ENCODE measurements at regions not wholly inside any gene's neighbourhood (a gene's known extent, or its start where the extent isn't known, plus 50 kb on each side); places are given as distances from the start of the nearest gene placed in this dataset.
"Not testable (repeated sequence)": the region's sequence is repeated elsewhere in the genome, so short reads cannot be mapped to it uniquely, and the experiment has no call there.

GRCh38 chr2:16351137-16351536 lies 314.5 kb downstream of the CYRIA start:
- Histone ChIP-seq H3K9ac (no peak overlapping the region), H3K9me3 (ENCODE audit: control insufficient read depth, low read length) (no peaks in the 10 kb centered on the region), H3K27ac (no peak overlapping the region), H2AFZ (no peak overlapping the region), H3K27me3 (ENCODE audit: control insufficient read depth, insufficient read depth, low read length) (no peaks in the 10 kb centered on the region), H3K4me1 (no peaks in the 10 kb centered on the region), H3K4me3 (ENCODE audit: low read depth, low read length) (no peak overlapping the region), H3K4me2 (ENCODE audit: low read length) (no peak overlapping the region), H3K79me2 (no peaks in the 10 kb centered on the region), H3K36me3 (ENCODE audit: control insufficient read depth, insufficient read depth, low read length) (no peaks in the 10 kb centered on the region)
- TF ChIP-seq, protein P1, sequence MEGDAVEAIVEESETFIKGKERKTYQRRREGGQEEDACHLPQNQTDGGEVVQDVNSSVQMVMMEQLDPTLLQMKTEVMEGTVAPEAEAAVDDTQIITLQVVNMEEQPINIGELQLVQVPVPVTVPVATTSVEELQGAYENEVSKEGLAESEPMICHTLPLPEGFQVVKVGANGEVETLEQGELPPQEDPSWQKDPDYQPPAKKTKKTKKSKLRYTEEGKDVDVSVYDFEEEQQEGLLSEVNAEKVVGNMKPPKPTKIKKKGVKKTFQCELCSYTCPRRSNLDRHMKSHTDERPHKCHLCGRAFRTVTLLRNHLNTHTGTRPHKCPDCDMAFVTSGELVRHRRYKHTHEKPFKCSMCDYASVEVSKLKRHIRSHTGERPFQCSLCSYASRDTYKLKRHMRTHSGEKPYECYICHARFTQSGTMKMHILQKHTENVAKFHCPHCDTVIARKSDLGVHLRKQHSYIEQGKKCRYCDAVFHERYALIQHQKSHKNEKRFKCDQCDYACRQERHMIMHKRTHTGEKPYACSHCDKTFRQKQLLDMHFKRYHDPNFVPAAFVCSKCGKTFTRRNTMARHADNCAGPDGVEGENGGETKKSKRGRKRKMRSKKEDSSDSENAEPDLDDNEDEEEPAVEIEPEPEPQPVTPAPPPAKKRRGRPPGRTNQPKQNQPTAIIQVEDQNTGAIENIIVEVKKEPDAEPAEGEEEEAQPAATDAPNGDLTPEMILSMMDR (IDR thresholded peaks at IDR 0.05) = no peak

GRCh38 chr2:16350211-16350610 lies 315.4 kb downstream of the CYRIA start:
- Histone ChIP-seq H3K9me3 (ENCODE audit: control insufficient read depth, low read length) (no peaks in the 10 kb centered on the region), H3K36me3 (ENCODE audit: control insufficient read depth, insufficient read depth, low read length) (no peaks in the 10 kb centered on the region), H2AFZ (no peak overlapping the region), H3K27me3 (ENCODE audit: control insufficient read depth, insufficient read depth, low read length) (no peaks in the 10 kb centered on the region), H3K79me2 (no peaks in the 10 kb centered on the region), H3K4me3 (ENCODE audit: low read depth, low read length) (no peak overlapping the region), H3K4me1 (no peaks in the 10 kb centered on the region), H3K4me2 (ENCODE audit: low read length) (no peak overlapping the region), H3K9ac (no peak overlapping the region), H3K27ac (no peak overlapping the region)
- TF ChIP-seq, protein P1 (IDR thresholded peaks at IDR 0.05) = no peak

DNA sequence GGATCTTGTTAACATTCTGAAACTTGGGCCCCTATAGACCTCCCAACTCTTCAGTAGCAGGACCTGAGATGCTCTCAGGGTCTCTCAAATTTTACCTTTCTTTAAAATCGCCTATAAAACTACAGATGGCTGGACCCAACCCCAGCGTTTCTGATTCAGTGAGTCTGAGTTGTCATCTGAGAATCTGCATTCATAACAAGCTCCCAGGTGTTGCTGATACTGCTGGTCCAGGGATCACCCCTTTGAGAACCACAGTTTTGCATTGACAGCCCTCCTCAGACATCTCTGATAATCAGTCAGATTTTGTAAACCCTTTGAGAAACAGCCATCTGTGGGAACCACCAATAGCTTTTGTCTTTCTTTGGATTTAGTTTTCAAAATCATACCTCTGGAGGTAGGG lies 315.8 kb downstream of the CYRIA start:
- H3K4me1 ChIP-seq = no peaks in the 10 kb centered on the region
- TF ChIP-seq, protein P1 (IDR thresholded peaks at IDR 0.05) = no peak
- H3K9ac ChIP-seq = no peak overlapping the region
- H3K9me3 ChIP-seq (ENCODE audit: control insufficient read depth, low read length) = no peaks in the 10 kb centered on the region
- H2AFZ ChIP-seq = no peak overlapping the region
- no peaks in the 10 kb centered on the region for H3K79me2 ChIP-seq
- H3K36me3 ChIP-seq (ENCODE audit: control insufficient read depth, insufficient read depth, low read length) = no peaks in the 10 kb centered on the region
- no peak overlapping the region for H3K4me2 ChIP-seq (ENCODE audit: low read length)
- no peaks in the 10 kb centered on the region for H3K27me3 ChIP-seq (ENCODE audit: control insufficient read depth, insufficient read depth, low read length)
- H3K4me3 ChIP-seq (ENCODE audit: low read depth, low read length) = no peak overlapping the region
- no peak overlapping the region for H3K27ac ChIP-seq

- H3K9ac ChIP-seq = no peak overlapping the region
- no peaks in the 10 kb centered on the region for H3K4me1 ChIP-seq
- H3K4me3 ChIP-seq (ENCODE audit: low read depth, low read length) = no peak overlapping the region
- TF ChIP-seq, protein P1 (IDR thresholded peaks at IDR 0.05) = no peak
- H3K9me3 ChIP-seq (ENCODE audit: control insufficient read depth, low read length) = no peaks in the 10 kb centered on the region
- no peaks in the 10 kb centered on the region for H3K36me3 ChIP-seq (ENCODE audit: control insufficient read depth, insufficient read depth, low read length)
- no peak overlapping the region for H3K27ac ChIP-seq
- no peak overlapping the region for H2AFZ ChIP-seq
- H3K4me2 ChIP-seq (ENCODE audit: low read length) = no peak overlapping the region
- no peaks in the 10 kb centered on the region for H3K27me3 ChIP-seq (ENCODE audit: control insufficient read depth, insufficient read depth, low read length)
- H3K79me2 ChIP-seq = no peaks in the 10 kb centered on the region
These were observed 316.7 kb downstream of the CYRIA start for GRCh38 chr2:16348821-16349515.

DNA sequence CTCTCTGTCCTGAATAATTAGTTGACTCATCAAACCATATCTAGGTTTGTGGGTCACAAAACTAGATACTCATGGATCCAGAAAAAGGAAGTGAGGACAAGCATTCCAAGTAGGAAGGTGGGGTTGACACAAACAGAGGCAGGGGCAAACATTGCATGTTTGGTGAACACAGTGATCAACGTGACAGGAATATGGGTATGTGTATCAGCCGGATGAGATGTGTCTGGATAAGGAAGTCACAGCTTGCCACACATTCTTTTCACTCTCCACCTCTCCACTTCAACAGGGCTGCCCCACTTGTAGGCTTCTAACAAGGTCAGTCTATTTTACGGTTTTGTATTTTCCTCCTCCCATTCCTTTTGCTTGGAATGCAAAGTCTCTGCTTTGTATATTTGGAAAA lies 319.0 kb downstream of the CYRIA start:
- TF ChIP-seq, protein P1 (IDR thresholded peaks at IDR 0.05) = no peak
- no peaks in the 10 kb centered on the region for H3K79me2 ChIP-seq
- no peaks in the 10 kb centered on the region for H3K9me3 ChIP-seq (ENCODE audit: control insufficient read depth, low read length)
- no peaks in the 10 kb centered on the region for H3K36me3 ChIP-seq (ENCODE audit: control insufficient read depth, insufficient read depth, low read length)
- no peak overlapping the region for H3K27ac ChIP-seq
- no peaks in the 10 kb centered on the region for H3K4me1 ChIP-seq
- H2AFZ ChIP-seq = no peak overlapping the region
- no peak overlapping the region for H3K4me3 ChIP-seq (ENCODE audit: low read depth, low read length)
- no peak overlapping the region for H3K9ac ChIP-seq
- no peaks in the 10 kb centered on the region for H3K27me3 ChIP-seq (ENCODE audit: control insufficient read depth, insufficient read depth, low read length)
- no peak overlapping the region for H3K4me2 ChIP-seq (ENCODE audit: low read length)

DNA sequence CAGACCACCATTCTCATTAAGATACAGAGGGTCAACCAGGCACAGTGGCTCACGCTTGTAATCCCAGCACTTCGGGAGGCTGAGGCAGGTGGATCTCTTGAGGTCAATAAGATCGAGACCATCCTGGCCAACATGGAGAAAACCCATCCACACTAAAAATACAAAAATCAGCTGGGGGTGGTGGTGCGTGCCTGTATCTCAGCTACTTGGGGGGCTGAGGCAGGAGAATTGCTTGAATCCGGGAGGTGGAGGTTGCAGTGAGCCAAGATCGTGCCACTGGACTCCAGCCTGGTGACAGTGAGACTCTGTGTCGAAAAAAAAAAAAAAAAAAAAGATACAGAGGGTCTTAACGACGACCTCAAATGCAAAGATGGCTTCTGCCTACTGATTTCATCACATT lies 320.4 kb downstream of the CYRIA start:
- H3K27ac ChIP-seq; H2AFZ ChIP-seq; H3K36me3 ChIP-seq (ENCODE audit: control insufficient read depth, insufficient read depth, low read length); H3K4me3 ChIP-seq (ENCODE audit: low read depth, low read length); H3K9ac ChIP-seq; H3K79me2 ChIP-seq; H3K9me3 ChIP-seq (ENCODE audit: control insufficient read depth, low read length); H3K4me2 ChIP-seq (ENCODE audit: low read length); H3K27me3 ChIP-seq (ENCODE audit: control insufficient read depth, insufficient read depth, low read length); H3K4me1 ChIP-seq: not testable (repeated sequence)
